T-cell (primary cell): ENCODE measurements at regions not wholly inside any gene's neighbourhood (a gene's known extent, or its start where the extent isn't known, plus 50 kb on each side); places are given as distances from the start of the nearest gene placed in this dataset.

Experiments used
- ATAC-seq, 4 experiments: fragments of 200-7000 bp in 3 of 4; fragments of 150-1000 bp in 1 of 4; cut with Tn5 transposase; replicated peaks in 1 of 4; 1 replicate in 3 of 4; 2 replicates in 1 of 4; pipeline ENCODE4 v1.10.0; 2021; ENCODE audit warnings: moderate library complexity in 3 of 4, mild to moderate bottlenecking in 2 of 4, moderate number of reproducible peaks in 1 of 4
- CTCF ChIA-PET, 2 donors: fragments of 300-600 bp; sonication (Branson Sonifier 250); formaldehyde crosslinking; loops; one replicate each; lab custom pipeline; 2022; ENCODE audit warnings: antibody characterized with exemption in 2 of 2; lab: Charles Lee
- POLR2A ChIA-PET, 2 donors: fragments of 300-600 bp; sonication (Branson Sonifier 250); formaldehyde crosslinking; loops; one replicate each; lab custom pipeline; 2022; ENCODE audit warnings: antibody characterized with exemption in 2 of 2; lab: Charles Lee
- DNase-seq, 35 experiments: peaks; one replicate each; pipeline versions ENCODE4 v3.0.0 to v3.0.0-alpha.2; 2013 to 2023
- H3K27ac ChIP-seq: one replicate; pipeline ENCODE4 v1.5.1; 2013; ENCODE audit warnings: low read length
- H3K27me3 ChIP-seq, 2 experiments: replicated peaks in 1 of 2; 1 replicate in 1 of 2; 2 replicates in 1 of 2; pipeline versions ENCODE4 v1.6.1 to v1.7.0; 2013; ENCODE audit warnings: low read length in 1 of 2, mixed read lengths in 1 of 2; ENCODE audit not compliant: control insufficient read depth in 2 of 2, insufficient read depth in 2 of 2; ENCODE audit errors: extremely low read depth in 1 of 2
- H3K36me3 ChIP-seq, 2 donors: 1 replicate in 1 of 2; 2 replicates in 1 of 2; pipeline versions ENCODE4 v1.6.1 to v1.7.0; 2013; ENCODE audit warnings: low read length in 1 of 2; ENCODE audit not compliant: control insufficient read depth in 2 of 2, insufficient read depth in 1 of 2; ENCODE audit errors: extremely low read depth in 1 of 2
- H3K4me1 ChIP-seq, 2 experiments: 1 replicate in 1 of 2; 2 replicates in 1 of 2; pipeline versions ENCODE4 v1.6.1 to v1.7.0; 2013; ENCODE audit warnings: low read length in 2 of 2, mixed read lengths in 1 of 2; ENCODE audit not compliant: insufficient read depth in 2 of 2, control insufficient read depth in 1 of 2; ENCODE audit errors: extremely low read depth in 1 of 2
- H3K4me3 ChIP-seq, 2 donors: 1 replicate in 1 of 2; 2 replicates in 1 of 2; pipeline versions ENCODE4 v1.5.1 to v1.7.0; 2013; ENCODE audit warnings: mild to moderate bottlenecking in 2 of 2, low read length in 1 of 2, moderate library complexity in 1 of 2; ENCODE audit not compliant: control insufficient read depth in 1 of 2; ENCODE audit errors: extremely low read depth in 1 of 2
- H3K9me3 ChIP-seq: 2 replicates; pipeline ENCODE4 v1.7.0; 2013
- H3K27ac Mint-ChIP-seq, 2 donors: one replicate each; pipeline ENCODE4 v1.8.0; 2020 to 2021; ENCODE audit warnings: mild to moderate bottlenecking in 2 of 2, mixed read lengths in 2 of 2
- H3K27me3 Mint-ChIP-seq, 2 donors: one replicate each; pipeline ENCODE4 v1.8.0; 2021 to 2022; ENCODE audit warnings: mixed read lengths in 2 of 2
- H3K36me3 Mint-ChIP-seq: one replicate; pipeline ENCODE4 v1.8.0; 2021; ENCODE audit warnings: mixed read lengths
- H3K4me1 Mint-ChIP-seq, 3 donors: one replicate each; pipeline ENCODE4 v1.8.0; 2020 to 2022; ENCODE audit warnings: mixed read lengths in 3 of 3, mild to moderate bottlenecking in 1 of 3
- H3K4me3 Mint-ChIP-seq, 3 donors: one replicate each; pipeline ENCODE4 v1.8.0; 2020 to 2022; ENCODE audit warnings: mild to moderate bottlenecking in 3 of 3, mixed read lengths in 3 of 3, moderate library complexity in 3 of 3
- H3K9me3 Mint-ChIP-seq, 3 donors: one replicate each; pipeline ENCODE4 v1.8.0; 2020 to 2022; ENCODE audit warnings: mixed read lengths in 3 of 3
- WGBS: methylation state at CpG from one replicate; pipeline ENCODE4 v1.1.5; 2013; ENCODE audit warnings: missing lambda C conversion rate; ENCODE audit not compliant: insufficient coverage; 5-methylcytosine and 5-hydroxymethylcytosine counted together

DNA sequence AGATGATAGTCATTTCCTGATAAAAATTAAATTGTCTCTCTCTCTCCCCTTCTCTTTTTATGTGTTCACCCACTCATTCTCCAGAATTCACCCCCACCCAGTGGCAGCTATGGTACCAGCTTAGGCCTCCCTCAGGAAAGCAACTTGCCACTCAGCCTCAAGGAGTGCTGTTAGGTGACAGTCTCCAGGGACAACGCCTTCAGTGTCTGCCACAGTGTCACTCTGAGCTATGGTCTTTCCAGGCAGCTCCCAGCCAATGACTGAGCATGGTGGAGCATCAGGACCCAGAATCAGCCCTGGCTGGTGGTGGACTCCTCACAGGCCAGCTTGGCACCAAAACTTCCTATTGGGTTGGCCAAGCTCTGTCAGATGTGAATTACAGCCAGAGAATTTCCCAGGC, 140.9 kb upstream of the PIK3R1 start:
- H3K9me3 ChIP-seq: no peaks in the 10 kb centered on the region
- no peak overlapping the region for H3K4me3 Mint-ChIP-seq
- H3K27me3 ChIP-seq: no peaks in the 10 kb centered on the region
- no peaks in the 10 kb centered on the region for H3K4me1 ChIP-seq
- 100% methylated on average over 1 of the region's 1 CpG for WGBS
- H3K36me3 Mint-ChIP-seq: no peaks in the 10 kb centered on the region
- DNase-seq: no peak
- no peak overlapping the region for H3K4me3 ChIP-seq
- no peak overlapping the region for H3K27ac Mint-ChIP-seq
- peaks cover 0 to 2% (median 0%) of the 10 kb centered on the region in 3 donors for H3K4me1 Mint-ChIP-seq
- ATAC-seq: no peak
- no peaks in the 10 kb centered on the region for H3K27me3 Mint-ChIP-seq
- no peaks in the 10 kb centered on the region for H3K9me3 Mint-ChIP-seq
- POLR2A ChIA-PET: no interaction called here
- H3K36me3 ChIP-seq: no peaks in the 10 kb centered on the region
- no peak overlapping the region for H3K27ac ChIP-seq
- CTCF ChIA-PET: no interaction called here

DNA sequence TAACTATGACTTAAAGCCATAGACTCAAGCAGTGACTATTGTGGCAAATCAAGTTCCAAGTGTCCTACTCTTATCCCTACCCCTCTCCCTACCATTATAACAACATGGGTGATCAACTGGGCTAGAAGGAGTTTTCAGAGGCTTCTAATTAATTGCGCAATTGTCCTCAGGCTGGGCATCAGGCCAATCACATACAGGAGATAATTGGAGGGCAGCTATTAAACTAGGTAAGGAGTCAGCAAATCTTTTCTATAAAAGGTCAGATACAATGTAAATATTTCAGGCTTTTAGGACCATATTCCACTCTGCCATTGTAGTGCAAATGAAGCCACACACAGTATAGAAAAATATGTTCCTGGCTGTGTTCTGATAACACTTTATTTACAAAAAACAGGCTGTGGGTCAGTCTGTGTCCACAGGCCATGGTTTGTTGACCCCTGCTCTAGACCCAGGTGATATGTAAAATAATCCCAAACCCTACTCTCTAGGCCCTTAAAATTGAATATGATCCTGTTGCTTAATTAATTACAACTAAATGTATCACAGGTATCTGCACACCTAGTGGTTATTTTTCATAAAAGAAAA, 141.4 kb upstream of the PIK3R1 start:
- Mint-ChIP-seq H3K4me3 (no peak overlapping the region), H3K27me3 (no peaks in the 10 kb centered on the region), H3K27ac (no peak overlapping the region), H3K4me1 (peaks cover 0 to 2% (median 0%) of the 10 kb centered on the region in 3 donors), H3K9me3 (no peaks in the 10 kb centered on the region), H3K36me3 (no peaks in the 10 kb centered on the region)
- no peak overlapping the region for H3K4me3 ChIP-seq
- H3K36me3 ChIP-seq: no peaks in the 10 kb centered on the region
- CTCF ChIA-PET: no interaction called here
- no peaks in the 10 kb centered on the region for H3K9me3 ChIP-seq
- H3K27ac ChIP-seq: no peak overlapping the region
- DNase-seq: no peak
- no peak for ATAC-seq
- H3K4me1 ChIP-seq: no peaks in the 10 kb centered on the region
- POLR2A ChIA-PET: interaction anchor here in 1 of 2 donors (0.6 kb wide), 1 partner anchor 674 kb away, joined by 4 read pairs; no protein-coding TSS in a partner anchor
- H3K27me3 ChIP-seq: no peaks in the 10 kb centered on the region
- no CpG with 5 or more reads among the region's 1 CpG for WGBS

GRCh38 chr5:68071736-68072135, 143.8 kb upstream of the PIK3R1 start:
- Histone ChIP-seq H3K4me3 (no peak overlapping the region), H3K9me3 (no peaks in the 10 kb centered on the region), H3K27me3 (no peaks in the 10 kb centered on the region), H3K27ac (no peak overlapping the region), H3K4me1 (no peaks in the 10 kb centered on the region), H3K36me3 (no peaks in the 10 kb centered on the region)
- 67% methylated on average over 6 of the region's 6 CpGs for WGBS
- ATAC-seq (no peak), DNase-seq (no peak)
- Mint-ChIP-seq H3K27ac (no peak overlapping the region), H3K4me1 (peaks cover 0 to 2% (median 0%) of the 10 kb centered on the region in 3 donors), H3K36me3 (no peaks in the 10 kb centered on the region), H3K4me3 (no peak overlapping the region), H3K27me3 (no peaks in the 10 kb centered on the region), H3K9me3 (no peaks in the 10 kb centered on the region)
- ChIA-PET CTCF (interaction anchor here in 1 of 2 donors (0.7 kb wide), 1 partner anchor 191 kb away, joined by 4 read pairs; no protein-coding TSS in a partner anchor), POLR2A (interaction anchor here in 1 of 2 donors (0.7 kb wide), 2 partner anchors 115 to 123 kb away, joined by 4 to 11 read pairs; no protein-coding TSS in a partner anchor)

DNA sequence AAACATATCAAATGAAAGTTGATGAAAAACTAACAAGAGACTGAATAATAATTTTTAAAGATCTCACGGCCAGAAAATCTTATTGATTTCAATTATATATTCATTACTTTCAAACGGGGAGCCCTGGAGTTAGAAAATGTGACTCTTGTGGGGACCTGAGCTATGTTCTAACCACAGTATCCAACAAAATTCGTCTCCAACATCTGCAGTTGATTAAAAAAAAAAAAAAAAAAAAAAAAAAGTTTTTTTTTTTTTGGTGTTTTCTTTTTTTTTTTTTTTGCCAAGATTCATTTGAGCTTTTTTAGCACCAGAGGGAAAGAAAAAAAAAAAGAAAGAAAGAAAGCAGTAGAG, 144.3 kb upstream of the PIK3R1 start:
- Mint-ChIP-seq H3K36me3 (no peaks in the 10 kb centered on the region), H3K27me3 (no peaks in the 10 kb centered on the region), H3K4me1 (peaks cover 0 to 2% (median 0%) of the 10 kb centered on the region in 3 donors), H3K4me3 (no peak overlapping the region), H3K27ac (no peak overlapping the region), H3K9me3 (peaks cover 0 to 4% (median under 1%) of the 10 kb centered on the region in 3 donors)
- no peaks in the 10 kb centered on the region for H3K4me1 ChIP-seq
- H3K4me3 ChIP-seq: no peak overlapping the region
- CTCF ChIA-PET: interaction anchor here in 1 of 2 donors (0.6 kb wide), 1 partner anchor 693 kb away, joined by 5 read pairs; no protein-coding TSS in a partner anchor
- no peak overlapping the region for H3K27ac ChIP-seq
- no peaks in the 10 kb centered on the region for H3K9me3 ChIP-seq
- no peaks in the 10 kb centered on the region for H3K27me3 ChIP-seq
- POLR2A ChIA-PET: interaction anchor here in 1 of 2 donors (0.7 kb wide), 1 partner anchor 123 kb away, joined by 4 read pairs; no protein-coding TSS in a partner anchor
- WGBS: no CpG with 5 or more reads among the region's 3 CpGs
- no peak for ATAC-seq
- DNase-seq: no peak
- no peaks in the 10 kb centered on the region for H3K36me3 ChIP-seq

GRCh38 chr5:68070591-68071281, 144.8 kb upstream of the PIK3R1 start:
- Histone ChIP-seq H3K27ac (no peak overlapping the region), H3K4me3 (no peak overlapping the region), H3K36me3 (no peaks in the 10 kb centered on the region), H3K4me1 (no peaks in the 10 kb centered on the region), H3K9me3 (no peaks in the 10 kb centered on the region), H3K27me3 (no peaks in the 10 kb centered on the region)
- CTCF ChIA-PET: interaction anchor here in 1 of 2 donors (0.6 kb wide), 1 partner anchor 692 kb away, joined by 5 read pairs; no protein-coding TSS in a partner anchor
- WGBS: no CpG with 5 or more reads among the region's 2 CpGs
- peaks cover 0 to 2% (median 0%) of the 10 kb centered on the region in 3 donors for H3K4me1 Mint-ChIP-seq
- no peak for ATAC-seq
- no peaks in the 10 kb centered on the region for H3K27me3 Mint-ChIP-seq
- POLR2A ChIA-PET: no interaction called here
- DNase-seq: no peak
- H3K9me3 Mint-ChIP-seq: peaks cover 0 to 9% (median 5%) of the 10 kb centered on the region in 3 donors
- H3K36me3 Mint-ChIP-seq: no peaks in the 10 kb centered on the region
- H3K4me3 Mint-ChIP-seq: no peak overlapping the region
- H3K27ac Mint-ChIP-seq: no peak overlapping the region

- WGBS: 90% methylated on average over 5 of the region's 5 CpGs
- no peaks in the 10 kb centered on the region for H3K4me1 ChIP-seq
- no peak overlapping the region for H3K27ac ChIP-seq
- no peaks in the 10 kb centered on the region for H3K9me3 ChIP-seq
- no peak overlapping the region for H3K27ac Mint-ChIP-seq
- DNase-seq: no peak
- H3K27me3 ChIP-seq: no peaks in the 10 kb centered on the region
- no peaks in the 10 kb centered on the region for H3K27me3 Mint-ChIP-seq
- H3K4me3 Mint-ChIP-seq: no peak overlapping the region
- ChIA-PET POLR2A (no interaction called here), CTCF (no interaction called here)
- H3K9me3 Mint-ChIP-seq: peaks cover 0 to 12% (median 5%) of the 10 kb centered on the region in 3 donors
- peaks cover 0 to 2% (median 0%) of the 10 kb centered on the region in 3 donors for H3K4me1 Mint-ChIP-seq
- H3K4me3 ChIP-seq: no peak overlapping the region
- no peaks in the 10 kb centered on the region for H3K36me3 Mint-ChIP-seq
- H3K36me3 ChIP-seq: no peaks in the 10 kb centered on the region
- ATAC-seq: no peak
Observed at GRCh38 chr5:68067976-68068603, 147.5 kb upstream of the PIK3R1 start.
